ENCODE measurements at regions not wholly inside any gene's neighbourhood (a gene's known extent, or its start where the extent isn't known, plus 50 kb on each side); places are given as distances from the start of the nearest gene placed in this dataset.
A peak's percentile ranks its signal among the peaks of the same experiment; 100 is the strongest.

GRCh38 chr14:36408388-36408787 lies 88.0 kb upstream of the MBIP start:
- no peak for DNase-seq

- DNase-seq, result no peak
Measured at GRCh38 chr14:36405589-36406274, 85.3 kb upstream of the MBIP start.

- DNase-seq, result no peak
Measured at GRCh38 chr14:36402867-36403266, 82.4 kb upstream of the MBIP start.

- DNase-seq, result no peak
Measured at GRCh38 chr14:36398463-36399291, 78.2 kb upstream of the MBIP start.

- DNase-seq, result no peak
Measured at GRCh38 chr14:36397357-36397756, 76.9 kb upstream of the MBIP start.

GRCh38 chr14:36396798-36397197 lies 76.4 kb upstream of the MBIP start:
- no peak for DNase-seq

GRCh38 chr14:36394593-36394992 lies 74.2 kb upstream of the MBIP start:
- no peak for DNase-seq

- no peak for DNase-seq
Measured at GRCh38 chr14:36390718-36391117, 70.3 kb upstream of the MBIP start.

GRCh38 chr14:36383767-36384431 lies 63.5 kb upstream of the MBIP start:
- DNase-seq, result no peak

- DNase-seq, result peak; percentile 51
Measured at GRCh38 chr14:36373982-36374673, 53.7 kb upstream of the MBIP start.

Data from HCEC 1CT (cell line).